ENCODE measurements at regions not wholly inside any gene's neighbourhood (a gene's known extent, or its start where the extent isn't known, plus 50 kb on each side); places are given as distances from the start of the nearest gene placed in this dataset.
A peak's percentile ranks its signal among the peaks of the same experiment; 100 is the strongest.

GRCh38 chr5:176726746-176727527 lies 79.7 kb downstream of the TSPAN17 start:
- CTCF ChIA-PET (ENCODE audit: low intra/inter-chr PET ratio, low total read pairs) = no interaction called here

GRCh38 chr5:176727528-176727900 lies 80.2 kb downstream of the TSPAN17 start:
- H3K79me2 ChIP-seq (ENCODE audit: insufficient read depth, low read length) = no peaks in the 10 kb centered on the region
- intact Hi-C loops (cut with micrococcal nuclease; ENCODE audit: unreplicated experiment) = no loop called here
- no TSS peak for BruUV-seq (replicated peaks)
- ChIA-PET CTCF (ENCODE audit: low intra/inter-chr PET ratio, low total read pairs) (no interaction called here), POLR2A (no interaction called here)
- H4K20me1 ChIP-seq (ENCODE audit: insufficient read depth, low read length) = peaks cover 6% of the 10 kb centered on the region; the same call in 1 of the 2 replicates
- no peak overlapping the region for H3K4me2 ChIP-seq (ENCODE audit: low read depth, low read length)
- in situ Hi-C loops (cut with HindIII; ENCODE audit: extremely low pct_ligation_motif_present, low pct_unique_long_range_greater_than_20kb) = no loop called here
- H3K36me3 ChIP-seq (replicated peaks in 1 of 2; ENCODE audit: control insufficient read depth in 1 of 2, insufficient read depth in 2 of 2, low read length in 2 of 2) = no peaks in the 10 kb centered on the region
- no peak for DNase-seq (ENCODE audit: low spot score)
- FAIRE-seq = no peak
- H3K4me1 ChIP-seq (ENCODE audit: insufficient read depth, low read length) = no peaks in the 10 kb centered on the region
- H3K27me3 ChIP-seq (ENCODE audit: control insufficient read depth in 1 of 2, insufficient read depth in 2 of 2, low read length in 2 of 2) = peaks cover 20 to 90% of the 10 kb centered on the region in 2 experiments
- ATAC-seq = peak; percentile 68
- H3K9me3 ChIP-seq (ENCODE audit: low read length) = no peaks in the 10 kb centered on the region
- 17% methylated on average over 7 of the region's 12 CpGs for WGBS (ENCODE audit: low lambda C conversion rate)
- H3K4me3 ChIP-seq (replicated peaks in 1 of 3; ENCODE audit: insufficient read depth in 1 of 3, low read depth in 2 of 3, low read length in 3 of 3) = no peak overlapping the region
- H2AFZ ChIP-seq (ENCODE audit: low read length) = no peak overlapping the region
- no peak overlapping the region for H3K27ac ChIP-seq (ENCODE audit: extremely low read length, insufficient read depth, low read length)
- H3K9ac ChIP-seq (ENCODE audit: insufficient read depth, low read depth, low read length) = no peak overlapping the region
- no peak for TF ChIP-seq ZNF230 (CRISPR knock-in tag; IDR thresholded peaks at IDR 0.05)
- TF ChIP-seq FOXM1 (CRISPR knock-in tag; IDR thresholded peaks at IDR 0.05) = no peak
- TF ChIP-seq, protein P1, sequence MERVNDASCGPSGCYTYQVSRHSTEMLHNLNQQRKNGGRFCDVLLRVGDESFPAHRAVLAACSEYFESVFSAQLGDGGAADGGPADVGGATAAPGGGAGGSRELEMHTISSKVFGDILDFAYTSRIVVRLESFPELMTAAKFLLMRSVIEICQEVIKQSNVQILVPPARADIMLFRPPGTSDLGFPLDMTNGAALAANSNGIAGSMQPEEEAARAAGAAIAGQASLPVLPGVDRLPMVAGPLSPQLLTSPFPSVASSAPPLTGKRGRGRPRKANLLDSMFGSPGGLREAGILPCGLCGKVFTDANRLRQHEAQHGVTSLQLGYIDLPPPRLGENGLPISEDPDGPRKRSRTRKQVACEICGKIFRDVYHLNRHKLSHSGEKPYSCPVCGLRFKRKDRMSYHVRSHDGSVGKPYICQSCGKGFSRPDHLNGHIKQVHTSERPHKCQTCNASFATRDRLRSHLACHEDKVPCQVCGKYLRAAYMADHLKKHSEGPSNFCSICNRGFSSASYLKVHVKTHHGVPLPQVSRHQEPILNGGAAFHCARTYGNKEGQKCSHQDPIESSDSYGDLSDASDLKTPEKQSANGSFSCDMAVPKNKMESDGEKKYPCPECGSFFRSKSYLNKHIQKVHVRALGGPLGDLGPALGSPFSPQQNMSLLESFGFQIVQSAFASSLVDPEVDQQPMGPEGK (CRISPR knock-in tag; IDR thresholded peaks at IDR 0.05) = no peak
- TF ChIP-seq ZSCAN20 (CRISPR knock-in tag; IDR thresholded peaks at IDR 0.05; ENCODE audit: borderline replicate concordance) = no peak
- TF ChIP-seq ZNF547 (CRISPR knock-in tag; IDR thresholded peaks at IDR 0.05) = no peak
- TF ChIP-seq, protein P2, sequence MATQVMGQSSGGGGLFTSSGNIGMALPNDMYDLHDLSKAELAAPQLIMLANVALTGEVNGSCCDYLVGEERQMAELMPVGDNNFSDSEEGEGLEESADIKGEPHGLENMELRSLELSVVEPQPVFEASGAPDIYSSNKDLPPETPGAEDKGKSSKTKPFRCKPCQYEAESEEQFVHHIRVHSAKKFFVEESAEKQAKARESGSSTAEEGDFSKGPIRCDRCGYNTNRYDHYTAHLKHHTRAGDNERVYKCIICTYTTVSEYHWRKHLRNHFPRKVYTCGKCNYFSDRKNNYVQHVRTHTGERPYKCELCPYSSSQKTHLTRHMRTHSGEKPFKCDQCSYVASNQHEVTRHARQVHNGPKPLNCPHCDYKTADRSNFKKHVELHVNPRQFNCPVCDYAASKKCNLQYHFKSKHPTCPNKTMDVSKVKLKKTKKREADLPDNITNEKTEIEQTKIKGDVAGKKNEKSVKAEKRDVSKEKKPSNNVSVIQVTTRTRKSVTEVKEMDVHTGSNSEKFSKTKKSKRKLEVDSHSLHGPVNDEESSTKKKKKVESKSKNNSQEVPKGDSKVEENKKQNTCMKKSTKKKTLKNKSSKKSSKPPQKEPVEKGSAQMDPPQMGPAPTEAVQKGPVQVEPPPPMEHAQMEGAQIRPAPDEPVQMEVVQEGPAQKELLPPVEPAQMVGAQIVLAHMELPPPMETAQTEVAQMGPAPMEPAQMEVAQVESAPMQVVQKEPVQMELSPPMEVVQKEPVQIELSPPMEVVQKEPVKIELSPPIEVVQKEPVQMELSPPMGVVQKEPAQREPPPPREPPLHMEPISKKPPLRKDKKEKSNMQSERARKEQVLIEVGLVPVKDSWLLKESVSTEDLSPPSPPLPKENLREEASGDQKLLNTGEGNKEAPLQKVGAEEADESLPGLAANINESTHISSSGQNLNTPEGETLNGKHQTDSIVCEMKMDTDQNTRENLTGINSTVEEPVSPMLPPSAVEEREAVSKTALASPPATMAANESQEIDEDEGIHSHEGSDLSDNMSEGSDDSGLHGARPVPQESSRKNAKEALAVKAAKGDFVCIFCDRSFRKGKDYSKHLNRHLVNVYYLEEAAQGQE (IDR thresholded peaks at IDR 0.05; ENCODE audit: borderline replicate concordance in 1 of 2, low read depth in 1 of 2, low read length in 2 of 2) = no peak

More at GRCh38 chr5:176726746-176727527, 79.7 kb downstream of the TSPAN17 start:
- Histone ChIP-seq H3K27ac (ENCODE audit: extremely low read length, insufficient read depth, low read length) (no peak overlapping the region), H3K4me1 (ENCODE audit: insufficient read depth, low read length) (no peaks in the 10 kb centered on the region), H4K20me1 (ENCODE audit: insufficient read depth, low read length) (peaks cover 6% of the 10 kb centered on the region; the same call in 1 of the 2 replicates), H3K4me2 (ENCODE audit: low read depth, low read length) (no peak overlapping the region), H3K79me2 (ENCODE audit: insufficient read depth, low read length) (no peaks in the 10 kb centered on the region), H3K36me3 (replicated peaks in 1 of 2; ENCODE audit: control insufficient read depth in 1 of 2, insufficient read depth in 2 of 2, low read length in 2 of 2) (no peaks in the 10 kb centered on the region), H3K4me3 (replicated peaks in 1 of 3; ENCODE audit: insufficient read depth in 1 of 3, low read depth in 2 of 3, low read length in 3 of 3) (no peak overlapping the region), H3K9ac (ENCODE audit: insufficient read depth, low read depth, low read length) (no peak overlapping the region), H3K9me3 (ENCODE audit: low read length) (no peaks in the 10 kb centered on the region), H3K27me3 (ENCODE audit: control insufficient read depth in 1 of 2, insufficient read depth in 2 of 2, low read length in 2 of 2) (peaks cover 19 to 90% of the 10 kb centered on the region in 2 experiments), H2AFZ (ENCODE audit: low read length) (no peak overlapping the region)
- in situ Hi-C loops (cut with HindIII; ENCODE audit: extremely low pct_ligation_motif_present, low pct_unique_long_range_greater_than_20kb) (no loop called here), intact Hi-C loops (cut with micrococcal nuclease; ENCODE audit: unreplicated experiment) (no loop called here)
- no peak for ATAC-seq
- DNase-seq (ENCODE audit: low spot score) = no peak
- no TSS peak for BruUV-seq (replicated peaks)
- no CpG with 5 or more reads among the region's 25 CpGs for WGBS (ENCODE audit: low lambda C conversion rate)
- TF ChIP-seq TBX3 (IDR thresholded peaks at IDR 0.05; ENCODE audit: borderline replicate concordance) (no peak), PREB (CRISPR knock-in tag; IDR thresholded peaks at IDR 0.05) (no peak)
- TF ChIP-seq, protein P3, sequence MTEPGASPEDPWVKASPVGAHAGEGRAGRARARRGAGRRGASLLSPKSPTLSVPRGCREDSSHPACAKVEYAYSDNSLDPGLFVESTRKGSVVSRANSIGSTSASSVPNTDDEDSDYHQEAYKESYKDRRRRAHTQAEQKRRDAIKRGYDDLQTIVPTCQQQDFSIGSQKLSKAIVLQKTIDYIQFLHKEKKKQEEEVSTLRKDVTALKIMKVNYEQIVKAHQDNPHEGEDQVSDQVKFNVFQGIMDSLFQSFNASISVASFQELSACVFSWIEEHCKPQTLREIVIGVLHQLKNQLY (CRISPR knock-in tag; IDR thresholded peaks at IDR 0.05) = no peak
- no peak for FAIRE-seq
- POLR2A ChIA-PET = no interaction called here

Data from HepG2 (cell line).